ENCODE measurements at regions not wholly inside any gene's neighbourhood (a gene's known extent, or its start where the extent isn't known, plus 50 kb on each side); places are given as distances from the start of the nearest gene placed in this dataset.

DNA sequence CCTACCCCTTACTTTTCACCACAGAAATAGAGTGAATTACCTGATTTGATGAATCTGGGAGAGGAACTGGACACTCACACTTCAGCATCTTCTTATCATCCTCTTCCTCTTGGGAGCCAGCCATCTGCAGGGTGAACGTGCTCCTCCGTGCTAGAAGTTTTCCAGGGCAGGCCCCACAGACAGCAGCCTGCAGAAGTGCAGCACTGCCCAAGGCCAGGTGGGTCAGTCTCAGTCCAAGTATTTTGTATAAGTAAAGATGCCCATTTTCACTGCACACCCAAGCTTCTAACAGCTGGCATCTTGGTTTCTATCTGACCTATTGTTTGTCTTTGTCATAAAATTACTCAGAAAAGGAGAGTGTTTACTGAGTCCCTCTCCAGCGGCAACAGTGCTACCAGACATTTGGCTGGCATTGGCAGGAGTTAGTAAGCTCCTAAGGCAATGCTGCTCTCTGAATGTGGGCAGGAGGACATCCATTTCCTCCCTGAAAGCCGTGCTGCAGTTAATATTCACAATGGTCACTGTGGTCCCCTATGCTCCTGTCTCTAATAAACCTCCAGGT is 222.6 kb upstream of the CTAGE1 start (continued):
- TF ChIP-seq, protein P1, sequence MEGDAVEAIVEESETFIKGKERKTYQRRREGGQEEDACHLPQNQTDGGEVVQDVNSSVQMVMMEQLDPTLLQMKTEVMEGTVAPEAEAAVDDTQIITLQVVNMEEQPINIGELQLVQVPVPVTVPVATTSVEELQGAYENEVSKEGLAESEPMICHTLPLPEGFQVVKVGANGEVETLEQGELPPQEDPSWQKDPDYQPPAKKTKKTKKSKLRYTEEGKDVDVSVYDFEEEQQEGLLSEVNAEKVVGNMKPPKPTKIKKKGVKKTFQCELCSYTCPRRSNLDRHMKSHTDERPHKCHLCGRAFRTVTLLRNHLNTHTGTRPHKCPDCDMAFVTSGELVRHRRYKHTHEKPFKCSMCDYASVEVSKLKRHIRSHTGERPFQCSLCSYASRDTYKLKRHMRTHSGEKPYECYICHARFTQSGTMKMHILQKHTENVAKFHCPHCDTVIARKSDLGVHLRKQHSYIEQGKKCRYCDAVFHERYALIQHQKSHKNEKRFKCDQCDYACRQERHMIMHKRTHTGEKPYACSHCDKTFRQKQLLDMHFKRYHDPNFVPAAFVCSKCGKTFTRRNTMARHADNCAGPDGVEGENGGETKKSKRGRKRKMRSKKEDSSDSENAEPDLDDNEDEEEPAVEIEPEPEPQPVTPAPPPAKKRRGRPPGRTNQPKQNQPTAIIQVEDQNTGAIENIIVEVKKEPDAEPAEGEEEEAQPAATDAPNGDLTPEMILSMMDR (IDR thresholded peaks at IDR 0.05) = no peak
- no peak for TF ChIP-seq HDAC2 (IDR thresholded peaks at IDR 0.05)
- TF ChIP-seq MYC (IDR thresholded peaks at IDR 0.05; ENCODE audit: borderline replicate concordance, low read length) = no peak
- TF ChIP-seq E2F6 (IDR thresholded peaks at IDR 0.05; ENCODE audit: borderline replicate concordance, low read depth) = no peak
- TF ChIP-seq GATA3 (IDR thresholded peaks at IDR 0.05; ENCODE audit: borderline replicate concordance) = no peak
- TF ChIP-seq RFX5 (IDR thresholded peaks at IDR 0.05) = no peak
- TF ChIP-seq TP53 (CRISPR knock-in tag; IDR thresholded peaks at IDR 0.05) = no peak

DNA sequence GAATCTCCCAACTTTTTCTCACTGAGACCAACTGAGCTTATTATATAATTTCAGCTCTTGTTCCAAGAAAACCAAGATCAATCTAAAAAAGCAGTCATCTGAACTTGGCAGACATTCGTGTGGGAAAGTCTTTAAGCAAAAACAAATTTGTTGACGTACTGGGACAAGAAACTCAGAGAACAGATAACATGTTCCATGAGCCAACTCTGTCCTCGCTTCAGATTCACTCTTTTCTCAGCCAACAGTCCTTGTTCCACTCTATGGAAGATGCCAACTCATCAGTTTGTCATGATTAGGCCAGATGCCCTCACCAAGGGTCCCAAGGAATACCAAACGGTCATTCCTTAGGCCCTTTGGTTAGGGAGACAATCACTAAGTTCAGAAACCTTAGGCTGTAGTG is 224.2 kb upstream of the CTAGE1 start:
- ATAC-seq (no peak), FAIRE-seq (no peak), DNase-seq (ENCODE audit: low read depth in 1 of 2, low spot score in 1 of 2) (no peak)
- Histone ChIP-seq H3K4me3 (no peak overlapping the region), H3K4me1 (peaks cover 39% of the 10 kb centered on the region), H3K9me3 (no peaks in the 10 kb centered on the region), H3K4me2 (no peak overlapping the region), H3K27ac (peak overlapping the region in 1 of 2 experiments; percentile 84; a peak in 3 of 6 replicates)
- TF ChIP-seq PBX3 (IDR thresholded peaks at IDR 0.05) (no peak), CBX2 (IDR thresholded peaks at IDR 0.05; ENCODE audit: borderline replicate concordance, low read depth) (no peak), KDM5A (IDR thresholded peaks at IDR 0.05) (no peak), FOSB (CRISPR knock-in tag; IDR thresholded peaks at IDR 0.05) (no peak), PHF8 (IDR thresholded peaks at IDR 0.05; ENCODE audit: borderline replicate concordance, low read depth) (no peak), NR3C1 (IDR thresholded peaks at IDR 0.05) (no peak), MAFK (IDR thresholded peaks at IDR 0.05; ENCODE audit: partially characterized antibody) (peak; percentile 59)
- POLR2A ChIA-PET = no interaction called here
- WGBS (ENCODE audit: missing lambda C conversion rate) = 84% methylated on average over 4 of the region's 4 CpGs
- CTCF ChIA-PET = no interaction called here

DNA sequence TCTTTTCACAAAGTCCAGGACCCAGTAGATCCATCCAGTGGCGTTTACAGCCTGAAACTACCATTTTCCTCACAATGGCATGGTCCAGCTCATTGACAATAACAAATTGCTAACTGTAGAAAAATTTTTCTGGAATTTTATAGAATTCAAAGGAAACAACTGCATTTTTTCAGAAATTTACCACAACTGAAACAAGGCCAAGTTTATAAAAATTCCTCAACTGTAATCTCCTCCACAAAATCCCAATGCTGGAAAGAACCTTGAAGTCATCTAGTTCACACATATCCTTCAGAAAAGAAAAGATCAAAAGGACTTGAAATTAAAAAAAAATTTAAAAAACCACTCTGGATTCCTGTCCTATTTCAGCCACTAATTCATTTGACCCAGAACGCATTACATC is 226.0 kb upstream of the CTAGE1 start:
- WGBS (ENCODE audit: missing lambda C conversion rate) = 90% methylated on average over 2 of the region's 2 CpGs
- Histone ChIP-seq H3K4me1 (peaks cover 24% of the 10 kb centered on the region), H3K27ac (no peak overlapping the region), H3K4me3 (no peak overlapping the region), H3K9me3 (no peaks in the 10 kb centered on the region), H3K4me2 (no peak overlapping the region)
- POLR2A ChIA-PET = no interaction called here
- ATAC-seq = no peak
- CTCF ChIA-PET = interaction anchor here (1.0 kb wide), 1 partner anchor 9 kb away, joined by 3 read pairs; no protein-coding TSS in a partner anchor
- no peak for DNase-seq (ENCODE audit: low read depth in 1 of 2, low spot score in 1 of 2)
- no peak for FAIRE-seq
- no peak for TF ChIP-seq HES2 (IDR thresholded peaks at IDR 0.05)
- TF ChIP-seq, protein P1 (IDR thresholded peaks at IDR 0.05) = no peak

GRCh38 chr18:22650247-22650646 is 232.5 kb upstream of the CTAGE1 start:
- no peak for ATAC-seq
- no peak for DNase-seq (ENCODE audit: low read depth in 1 of 2, low spot score in 1 of 2)
- POLR2A ChIA-PET = no interaction called here

More at GRCh38 chr18:22650247-22650646, 232.5 kb upstream of the CTAGE1 start:
- Histone ChIP-seq H3K27ac (no peak overlapping the region), H3K9me3 (peaks cover 12% of the 10 kb centered on the region; the same call in 2 of the 3 replicates), H3K4me2 (no peak overlapping the region), H3K4me1 (no peaks in the 10 kb centered on the region), H3K4me3 (no peak overlapping the region)
- CTCF ChIA-PET = no interaction called here
- TF ChIP-seq MYC (IDR thresholded peaks at IDR 0.05; ENCODE audit: borderline replicate concordance, low read length) (no peak), MAFK (IDR thresholded peaks at IDR 0.05; ENCODE audit: partially characterized antibody) (peak; percentile 56), HEYL (CRISPR knock-in tag; IDR thresholded peaks at IDR 0.05) (no peak)
- TF ChIP-seq, protein P2, sequence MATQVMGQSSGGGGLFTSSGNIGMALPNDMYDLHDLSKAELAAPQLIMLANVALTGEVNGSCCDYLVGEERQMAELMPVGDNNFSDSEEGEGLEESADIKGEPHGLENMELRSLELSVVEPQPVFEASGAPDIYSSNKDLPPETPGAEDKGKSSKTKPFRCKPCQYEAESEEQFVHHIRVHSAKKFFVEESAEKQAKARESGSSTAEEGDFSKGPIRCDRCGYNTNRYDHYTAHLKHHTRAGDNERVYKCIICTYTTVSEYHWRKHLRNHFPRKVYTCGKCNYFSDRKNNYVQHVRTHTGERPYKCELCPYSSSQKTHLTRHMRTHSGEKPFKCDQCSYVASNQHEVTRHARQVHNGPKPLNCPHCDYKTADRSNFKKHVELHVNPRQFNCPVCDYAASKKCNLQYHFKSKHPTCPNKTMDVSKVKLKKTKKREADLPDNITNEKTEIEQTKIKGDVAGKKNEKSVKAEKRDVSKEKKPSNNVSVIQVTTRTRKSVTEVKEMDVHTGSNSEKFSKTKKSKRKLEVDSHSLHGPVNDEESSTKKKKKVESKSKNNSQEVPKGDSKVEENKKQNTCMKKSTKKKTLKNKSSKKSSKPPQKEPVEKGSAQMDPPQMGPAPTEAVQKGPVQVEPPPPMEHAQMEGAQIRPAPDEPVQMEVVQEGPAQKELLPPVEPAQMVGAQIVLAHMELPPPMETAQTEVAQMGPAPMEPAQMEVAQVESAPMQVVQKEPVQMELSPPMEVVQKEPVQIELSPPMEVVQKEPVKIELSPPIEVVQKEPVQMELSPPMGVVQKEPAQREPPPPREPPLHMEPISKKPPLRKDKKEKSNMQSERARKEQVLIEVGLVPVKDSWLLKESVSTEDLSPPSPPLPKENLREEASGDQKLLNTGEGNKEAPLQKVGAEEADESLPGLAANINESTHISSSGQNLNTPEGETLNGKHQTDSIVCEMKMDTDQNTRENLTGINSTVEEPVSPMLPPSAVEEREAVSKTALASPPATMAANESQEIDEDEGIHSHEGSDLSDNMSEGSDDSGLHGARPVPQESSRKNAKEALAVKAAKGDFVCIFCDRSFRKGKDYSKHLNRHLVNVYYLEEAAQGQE (IDR thresholded peaks at IDR 0.05) = no peak
- no peak for FAIRE-seq
